ENCODE measurements at regions not wholly inside any gene's neighbourhood (a gene's known extent, or its start where the extent isn't known, plus 50 kb on each side); places are given as distances from the start of the nearest gene placed in this dataset.

- no peak overlapping the region for H3K27ac ChIP-seq (ENCODE audit: low read depth in 2 of 2, low read length in 2 of 2)
- no peaks in the 10 kb centered on the region for H3K27me3 ChIP-seq (ENCODE audit: control insufficient read depth, insufficient read depth, low read length)
- TF ChIP-seq CTCF (IDR thresholded peaks at IDR 0.05; ENCODE audit: borderline replicate concordance, extremely low read depth, insufficient read depth), result no peak
- no peaks in the 10 kb centered on the region for H3K36me3 ChIP-seq (ENCODE audit: control insufficient read depth in 2 of 3, insufficient read depth in 3 of 3, low read length in 3 of 3)
- DNase-seq (no peak), FAIRE-seq (no peak)
- no peak overlapping the region for H3K9ac ChIP-seq (ENCODE audit: low read length in 3 of 3)
- no peak overlapping the region for H3K4me3 ChIP-seq (ENCODE audit: low read length in 3 of 3)
- no peaks in the 10 kb centered on the region for H3K4me1 ChIP-seq (ENCODE audit: control insufficient read depth in 2 of 3, insufficient read depth in 2 of 3, low read depth in 1 of 3, low read length in 3 of 3)
- no peaks in the 10 kb centered on the region for H3K9me3 ChIP-seq (ENCODE audit: control insufficient read depth in 2 of 3, insufficient read depth in 1 of 3, low read length in 3 of 3)
- intact Hi-C loops (cut with DNase I), result no loop called here
Measured at GRCh38 chr4:18198653-18199052, 177.1 kb upstream of the LCORL start.

- H3K36me3 ChIP-seq (ENCODE audit: control insufficient read depth in 2 of 3, insufficient read depth in 3 of 3, low read length in 3 of 3), result no peaks in the 10 kb centered on the region
- FAIRE-seq (no peak), DNase-seq (no peak)
- H3K27me3 ChIP-seq (ENCODE audit: control insufficient read depth, insufficient read depth, low read length), result no peaks in the 10 kb centered on the region
- no peaks in the 10 kb centered on the region for H3K4me1 ChIP-seq (ENCODE audit: control insufficient read depth in 2 of 3, insufficient read depth in 2 of 3, low read depth in 1 of 3, low read length in 3 of 3)
- no peak overlapping the region for H3K9ac ChIP-seq (ENCODE audit: low read length in 3 of 3)
- intact Hi-C loops (cut with DNase I), result no loop called here
- no peaks in the 10 kb centered on the region for H3K9me3 ChIP-seq (ENCODE audit: control insufficient read depth in 2 of 3, insufficient read depth in 1 of 3, low read length in 3 of 3)
- H3K27ac ChIP-seq (ENCODE audit: low read depth in 2 of 2, low read length in 2 of 2), result no peak overlapping the region
- no peak overlapping the region for H3K4me3 ChIP-seq (ENCODE audit: low read length in 3 of 3)
- TF ChIP-seq CTCF (IDR thresholded peaks at IDR 0.05; ENCODE audit: borderline replicate concordance, extremely low read depth, insufficient read depth), result no peak
Measured at GRCh38 chr4:18197467-18197866, 175.9 kb upstream of the LCORL start.

DNA sequence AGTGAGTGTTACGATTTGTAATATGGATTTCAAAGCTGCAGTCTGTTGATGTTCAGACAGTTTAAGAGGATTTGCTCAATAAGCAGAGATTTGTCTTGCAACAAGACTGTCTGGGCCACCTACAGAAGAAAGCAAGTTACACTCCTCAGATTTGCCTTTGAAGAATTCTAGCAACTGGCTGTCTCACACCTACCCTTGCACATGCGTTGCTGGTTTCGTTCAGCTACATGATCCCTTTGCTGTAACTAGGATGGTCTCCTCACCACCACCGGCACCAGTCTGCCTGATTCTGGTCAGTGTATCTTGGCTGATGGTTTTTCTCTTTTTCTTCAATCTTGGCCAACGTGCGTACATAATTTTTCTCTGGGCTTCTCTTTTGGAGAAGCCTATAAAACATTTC is 172.7 kb upstream of the LCORL start:
- Histone ChIP-seq H3K9me3 (ENCODE audit: control insufficient read depth in 2 of 3, insufficient read depth in 1 of 3, low read length in 3 of 3) (no peaks in the 10 kb centered on the region), H3K9ac (ENCODE audit: low read length in 3 of 3) (no peak overlapping the region), H3K4me3 (ENCODE audit: low read length in 3 of 3) (no peak overlapping the region), H3K36me3 (ENCODE audit: control insufficient read depth in 2 of 3, insufficient read depth in 3 of 3, low read length in 3 of 3) (no peaks in the 10 kb centered on the region), H3K27me3 (ENCODE audit: control insufficient read depth, insufficient read depth, low read length) (no peaks in the 10 kb centered on the region), H3K27ac (ENCODE audit: low read depth in 2 of 2, low read length in 2 of 2) (no peak overlapping the region), H3K4me1 (ENCODE audit: control insufficient read depth in 2 of 3, insufficient read depth in 2 of 3, low read depth in 1 of 3, low read length in 3 of 3) (no peaks in the 10 kb centered on the region)
- FAIRE-seq (no peak), DNase-seq (no peak)
- no peak for TF ChIP-seq CTCF (IDR thresholded peaks at IDR 0.05; ENCODE audit: borderline replicate concordance, extremely low read depth, insufficient read depth)
- intact Hi-C loops (cut with DNase I), result no loop called here

DNA sequence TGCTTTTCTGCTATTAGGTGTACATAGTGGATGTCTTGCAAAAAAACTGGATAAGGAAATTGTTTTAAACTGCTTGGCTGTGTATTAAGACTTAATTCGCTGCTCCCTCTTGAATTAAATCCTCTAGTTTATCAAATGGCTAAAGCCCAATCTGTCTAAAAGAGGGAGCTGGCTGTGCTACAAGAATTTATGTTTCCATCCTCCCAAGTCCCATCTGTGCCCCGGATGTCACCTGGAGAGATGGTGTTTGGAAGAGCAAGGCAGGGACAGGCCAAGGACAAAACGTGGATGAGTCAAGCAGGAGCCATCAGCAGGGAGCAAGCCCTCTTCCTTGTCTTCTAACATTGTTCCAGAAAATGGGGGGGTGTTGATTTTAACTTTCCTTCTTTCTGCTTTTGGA is 171.3 kb upstream of the LCORL start:
- no peak for TF ChIP-seq CTCF (IDR thresholded peaks at IDR 0.05; ENCODE audit: borderline replicate concordance, extremely low read depth, insufficient read depth)
- no peaks in the 10 kb centered on the region for H3K9me3 ChIP-seq (ENCODE audit: control insufficient read depth in 2 of 3, insufficient read depth in 1 of 3, low read length in 3 of 3)
- FAIRE-seq (no peak), DNase-seq (no peak)
- no peaks in the 10 kb centered on the region for H3K4me1 ChIP-seq (ENCODE audit: control insufficient read depth in 2 of 3, insufficient read depth in 2 of 3, low read depth in 1 of 3, low read length in 3 of 3)
- H3K9ac ChIP-seq (ENCODE audit: low read length in 3 of 3), result no peak overlapping the region
- no peak overlapping the region for H3K4me3 ChIP-seq (ENCODE audit: low read length in 3 of 3)
- no peak overlapping the region for H3K27ac ChIP-seq (ENCODE audit: low read depth in 2 of 2, low read length in 2 of 2)
- H3K27me3 ChIP-seq (ENCODE audit: control insufficient read depth, insufficient read depth, low read length), result no peaks in the 10 kb centered on the region
- intact Hi-C loops (cut with DNase I), result no loop called here
- H3K36me3 ChIP-seq (ENCODE audit: control insufficient read depth in 2 of 3, insufficient read depth in 3 of 3, low read length in 3 of 3), result no peaks in the 10 kb centered on the region

Data from kidney (tissue), 13 donors.